HG03442 (cell line): ENCODE measurements at regions not wholly inside any gene's neighbourhood (a gene's known extent, or its start where the extent isn't known, plus 50 kb on each side); places are given as distances from the start of the nearest gene placed in this dataset.
"Not testable (repeated sequence)": the region's sequence is repeated elsewhere in the genome, so short reads cannot be mapped to it uniquely, and the experiment has no call there.

Experiments used
- ATAC-seq: cut with Tn5 transposase; IDR thresholded peaks from one replicate; pipeline ENCODE4 v1.9.1; 2021; ENCODE audit warnings: mild to moderate bottlenecking, moderate library complexity; ENCODE audit not compliant: unreplicated experiment

DNA sequence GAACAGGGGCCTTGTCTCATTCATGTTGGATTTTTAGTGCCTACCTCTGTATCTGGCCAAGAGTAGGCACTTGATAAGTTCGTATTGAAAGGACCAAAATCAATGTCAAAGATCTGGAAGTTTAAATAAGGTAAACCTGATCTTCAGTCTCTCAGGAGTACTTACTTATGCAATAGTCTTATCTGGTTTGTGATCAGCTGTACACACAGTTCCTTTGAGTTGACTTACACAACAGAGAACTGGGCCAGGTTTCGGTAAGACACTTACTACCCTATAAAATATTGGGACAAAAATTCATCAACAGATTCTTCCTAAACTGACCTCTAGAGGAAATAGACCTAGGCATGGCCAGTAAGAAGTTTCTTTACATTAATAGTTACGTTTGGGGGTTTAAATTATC, 113.6 kb upstream of the NXPH2 start:
- ATAC-seq, result no peak

DNA sequence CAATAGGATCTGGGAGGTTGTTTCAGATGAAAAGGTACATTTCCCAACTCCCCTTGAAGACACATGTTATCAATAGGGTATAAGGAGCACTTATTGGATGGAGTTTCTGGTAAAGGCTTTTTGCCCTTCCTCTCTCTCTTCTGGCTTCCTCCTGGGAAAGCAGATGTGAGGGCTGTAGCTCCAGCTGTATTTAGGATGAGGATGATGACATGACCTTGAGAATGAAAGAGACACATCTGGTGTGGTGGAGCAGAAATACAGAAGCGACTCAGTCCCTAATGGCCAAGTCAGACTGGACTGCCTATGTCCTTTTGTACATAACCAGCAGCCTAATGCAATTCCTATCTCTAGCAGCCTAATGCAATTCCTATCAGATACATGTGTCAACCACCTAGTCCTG, 100.9 kb upstream of the NXPH2 start:
- ATAC-seq, result no peak

DNA sequence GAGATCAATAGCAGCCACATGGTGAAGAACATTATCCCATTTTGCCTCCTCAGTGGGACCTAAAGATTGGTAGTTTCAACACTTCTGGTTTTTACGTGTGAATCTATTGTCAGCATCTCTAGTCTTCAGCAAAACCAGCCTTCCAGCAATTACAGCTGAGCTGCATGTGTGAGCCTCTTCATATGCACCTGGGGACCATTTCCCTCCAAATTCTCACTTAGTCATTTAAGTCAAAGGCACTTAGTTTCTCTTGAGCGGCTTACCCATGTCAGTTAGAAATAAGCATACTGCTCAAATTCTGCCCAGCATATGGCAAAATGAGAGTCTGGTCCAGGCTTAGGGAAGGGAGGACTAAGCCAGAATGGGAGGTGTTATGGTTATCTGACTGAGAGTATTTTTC, 99.7 kb upstream of the NXPH2 start:
- ATAC-seq, result no peak

DNA sequence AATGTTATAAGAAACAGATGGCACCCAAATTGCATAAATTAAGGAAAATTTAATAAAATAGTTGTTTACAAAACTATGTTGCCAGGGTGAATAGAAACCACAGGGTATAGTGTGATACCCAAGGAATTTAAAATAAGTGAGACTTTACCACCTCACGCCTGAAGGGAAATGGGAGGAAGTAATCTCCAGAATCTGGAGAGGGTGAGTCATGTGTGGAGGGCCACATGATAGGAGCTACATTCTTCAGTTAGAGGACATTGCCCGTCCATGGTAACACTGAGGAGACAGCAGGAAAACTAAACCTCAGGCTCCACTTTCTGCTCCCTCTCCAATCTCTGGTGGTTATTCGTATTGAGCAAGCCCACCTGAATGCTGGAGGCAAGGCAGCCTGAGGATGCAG, 97.2 kb upstream of the NXPH2 start:
- no peak for ATAC-seq

DNA sequence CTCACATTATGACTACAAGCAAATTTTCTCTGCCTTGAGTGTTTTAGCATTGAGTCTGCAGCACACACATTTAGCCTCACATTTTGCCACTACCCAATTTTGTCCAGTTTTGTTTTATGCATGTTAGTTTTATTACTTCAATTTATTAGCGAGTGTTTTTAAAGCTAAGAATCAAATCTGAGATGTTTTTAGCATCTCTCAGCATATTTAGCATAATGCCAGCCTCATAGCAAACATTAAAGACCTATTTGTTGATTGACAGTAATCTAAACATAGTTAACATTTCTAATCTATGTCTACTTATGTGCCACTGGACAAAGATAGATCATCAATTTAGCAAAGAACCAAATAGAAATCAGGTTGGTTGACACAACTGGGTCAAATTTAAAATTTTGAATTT, 94.1 kb upstream of the NXPH2 start:
- ATAC-seq, result no peak

DNA sequence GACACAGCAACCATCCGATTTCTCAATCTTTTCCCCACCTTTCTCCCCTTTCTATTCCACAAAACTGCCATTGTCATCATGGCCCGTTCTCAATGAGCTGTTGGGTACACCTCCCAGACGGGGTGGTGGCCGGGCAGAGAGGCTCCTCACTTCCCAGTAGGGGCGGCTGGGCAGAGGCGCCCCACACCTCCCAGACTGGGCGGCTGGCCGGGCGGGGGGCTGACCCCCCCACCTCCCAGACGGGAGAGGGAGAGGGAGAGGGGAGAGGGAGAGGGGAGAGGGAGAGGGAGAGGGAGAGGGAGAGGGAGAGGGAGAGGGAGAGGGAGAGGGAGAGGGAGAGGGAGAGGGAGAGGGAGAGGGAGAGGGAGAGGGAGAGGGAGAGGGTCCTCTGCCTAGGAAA, 91.9 kb upstream of the NXPH2 start:
- ATAC-seq, result not testable (repeated sequence)

DNA sequence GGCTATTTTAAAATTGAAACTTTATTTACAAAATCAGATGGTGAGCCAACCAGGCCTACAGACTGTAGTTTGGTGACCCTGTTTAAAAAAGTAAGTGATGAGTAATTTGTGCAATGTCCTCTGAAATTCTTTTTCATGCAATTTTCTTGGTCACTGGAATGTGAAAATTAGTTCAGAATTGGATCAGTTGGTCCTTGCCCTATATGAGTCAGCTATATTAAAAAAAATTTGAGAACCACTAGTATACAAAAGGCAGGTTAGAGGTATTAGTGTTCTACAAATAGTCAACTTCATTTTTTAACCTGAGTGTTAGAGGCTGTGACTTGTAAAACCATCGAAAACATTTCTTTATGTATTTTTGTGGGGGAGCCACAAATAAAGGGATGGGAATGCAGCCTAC, 91.1 kb upstream of the NXPH2 start:
- ATAC-seq, result no peak

DNA sequence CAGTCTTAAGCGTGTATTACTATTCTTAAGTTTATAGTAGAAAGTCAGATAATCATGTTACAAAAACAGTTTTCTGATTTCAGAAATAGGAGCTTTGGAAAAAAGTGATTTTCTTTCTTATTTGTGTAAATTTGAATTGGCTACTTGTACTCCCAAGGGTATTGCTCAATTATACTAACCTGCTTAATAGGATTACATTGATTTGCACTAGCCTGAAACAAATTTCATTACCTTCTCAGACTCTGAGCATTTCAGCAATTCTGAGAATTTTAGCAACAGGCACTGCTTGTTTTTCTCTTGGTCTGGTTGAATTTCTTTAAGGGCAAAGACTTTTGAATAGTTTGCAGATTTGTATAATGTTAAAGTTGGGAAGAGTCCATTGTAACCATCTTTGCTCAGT, 87.2 kb upstream of the NXPH2 start:
- no peak for ATAC-seq

DNA sequence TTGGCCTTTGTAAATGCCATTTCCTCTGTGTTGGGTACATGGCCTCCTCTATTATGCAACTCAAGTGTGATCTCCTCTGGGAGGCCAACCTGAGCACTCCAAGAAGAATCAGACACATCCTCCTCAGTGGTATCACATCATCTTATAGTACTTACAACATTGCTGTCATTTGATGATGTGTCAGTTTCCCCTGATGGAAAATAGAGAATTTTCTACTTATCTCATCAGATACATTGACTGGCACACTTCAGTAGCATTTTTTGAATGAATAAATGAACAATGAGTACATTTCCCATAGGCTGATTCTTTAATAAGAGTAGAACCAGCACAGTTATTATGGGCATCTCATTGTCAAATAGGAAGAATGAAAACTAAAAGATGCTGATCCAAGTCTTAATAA, 86.6 kb upstream of the NXPH2 start:
- ATAC-seq, result no peak

DNA sequence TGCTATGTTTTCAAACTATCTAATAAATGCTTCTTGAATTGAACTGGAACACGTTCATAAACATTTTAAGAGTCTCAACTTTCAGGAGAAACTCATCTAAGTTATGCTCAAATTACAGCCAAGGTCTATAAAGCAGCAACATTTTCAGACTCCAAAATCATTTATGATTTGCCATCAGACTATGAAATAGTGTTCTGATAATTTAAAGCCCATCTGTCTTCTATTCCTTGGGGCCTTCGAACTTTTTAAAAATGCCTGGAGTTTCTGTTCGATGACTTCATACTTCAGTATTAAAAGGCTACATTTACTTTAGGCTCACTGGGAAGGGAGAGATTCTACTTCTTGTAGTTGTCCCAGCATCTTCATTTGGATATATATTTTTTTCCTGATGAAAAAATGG, 73.6 kb upstream of the NXPH2 start:
- no peak for ATAC-seq

DNA sequence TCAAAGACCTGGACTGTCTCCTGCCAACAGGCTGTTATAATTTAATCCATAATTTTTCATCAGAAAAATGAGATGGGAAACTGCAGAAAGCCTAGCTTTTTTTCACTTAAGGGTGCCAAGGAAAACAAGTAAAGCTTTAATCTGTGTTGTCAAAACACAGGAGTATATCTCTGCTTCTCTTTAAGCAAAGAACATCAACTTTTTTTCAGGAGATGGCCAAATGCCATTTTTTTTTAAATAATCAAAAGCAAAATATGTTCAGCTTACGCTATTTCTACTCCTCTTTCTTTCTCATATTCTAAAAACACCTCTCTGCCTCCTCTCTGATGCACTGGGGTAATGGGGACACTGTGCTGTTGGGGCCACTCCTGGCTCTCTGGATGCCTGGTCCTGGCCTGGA, 73.1 kb upstream of the NXPH2 start:
- ATAC-seq, result no peak

DNA sequence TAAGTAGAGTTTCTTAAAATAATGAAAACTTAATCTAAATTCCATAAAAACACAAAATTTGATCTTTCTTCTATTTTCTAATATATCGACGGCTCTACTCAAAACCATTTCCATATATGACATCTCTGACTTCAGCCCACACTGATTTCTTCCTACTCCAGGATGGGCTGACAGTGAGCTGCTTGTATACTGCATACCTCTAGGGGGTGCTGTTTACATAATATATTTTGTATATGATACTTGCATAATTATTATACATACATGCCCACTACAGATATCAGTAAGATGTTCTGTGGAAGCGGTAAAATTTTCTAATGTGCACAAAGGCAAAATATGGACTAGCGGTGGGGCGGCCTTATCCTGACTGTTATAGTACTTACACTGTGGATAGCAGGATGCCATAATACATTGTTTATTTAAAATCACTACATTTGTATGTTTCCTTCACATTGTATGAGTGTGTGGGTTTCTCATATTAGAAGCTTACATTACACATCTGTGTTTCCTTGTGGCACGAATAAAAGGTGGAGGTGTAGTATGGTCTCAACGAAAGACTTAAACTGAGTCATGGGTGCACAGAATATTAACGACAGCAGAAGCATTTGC, 66.1 kb upstream of the NXPH2 start:
- peak; percentile 91 for ATAC-seq

DNA sequence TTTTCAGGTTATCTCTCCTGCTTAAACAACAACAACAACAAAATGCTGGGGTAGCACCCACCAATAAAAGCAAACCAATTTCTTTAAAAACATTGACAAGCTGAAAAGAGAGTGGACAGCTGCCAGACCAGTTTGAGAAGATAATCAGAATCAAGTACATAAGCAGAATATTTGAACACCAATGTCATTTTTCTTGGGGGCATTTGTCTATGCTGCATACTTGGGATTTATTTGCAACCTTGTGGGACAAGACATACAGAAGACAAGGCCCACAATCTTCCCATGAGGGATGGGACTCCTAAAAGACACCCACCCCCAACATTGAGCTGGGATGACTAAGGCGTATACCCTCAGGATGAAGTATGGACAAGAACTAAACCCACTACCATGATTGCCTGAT, 62.2 kb upstream of the NXPH2 start:
- ATAC-seq, result no peak

DNA sequence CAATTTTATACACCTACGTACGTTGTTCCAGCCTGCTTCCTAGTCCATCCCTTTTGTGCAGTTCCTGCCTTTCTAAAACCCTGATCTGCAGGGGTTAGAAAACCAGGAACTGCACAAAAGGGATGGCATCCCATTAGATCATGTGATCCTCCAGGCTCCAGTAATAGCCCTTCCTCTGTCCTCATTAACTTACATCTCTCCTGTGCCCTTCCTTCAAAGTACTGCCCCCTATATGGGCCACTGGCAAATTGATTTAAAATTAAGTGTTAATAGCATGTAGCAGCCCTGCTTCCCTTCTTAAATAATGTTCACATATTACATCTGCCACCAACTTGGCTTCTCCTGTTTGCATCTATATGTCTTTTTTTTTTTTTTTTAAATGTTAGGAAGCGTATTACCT, 61.3 kb upstream of the NXPH2 start:
- no peak for ATAC-seq

DNA sequence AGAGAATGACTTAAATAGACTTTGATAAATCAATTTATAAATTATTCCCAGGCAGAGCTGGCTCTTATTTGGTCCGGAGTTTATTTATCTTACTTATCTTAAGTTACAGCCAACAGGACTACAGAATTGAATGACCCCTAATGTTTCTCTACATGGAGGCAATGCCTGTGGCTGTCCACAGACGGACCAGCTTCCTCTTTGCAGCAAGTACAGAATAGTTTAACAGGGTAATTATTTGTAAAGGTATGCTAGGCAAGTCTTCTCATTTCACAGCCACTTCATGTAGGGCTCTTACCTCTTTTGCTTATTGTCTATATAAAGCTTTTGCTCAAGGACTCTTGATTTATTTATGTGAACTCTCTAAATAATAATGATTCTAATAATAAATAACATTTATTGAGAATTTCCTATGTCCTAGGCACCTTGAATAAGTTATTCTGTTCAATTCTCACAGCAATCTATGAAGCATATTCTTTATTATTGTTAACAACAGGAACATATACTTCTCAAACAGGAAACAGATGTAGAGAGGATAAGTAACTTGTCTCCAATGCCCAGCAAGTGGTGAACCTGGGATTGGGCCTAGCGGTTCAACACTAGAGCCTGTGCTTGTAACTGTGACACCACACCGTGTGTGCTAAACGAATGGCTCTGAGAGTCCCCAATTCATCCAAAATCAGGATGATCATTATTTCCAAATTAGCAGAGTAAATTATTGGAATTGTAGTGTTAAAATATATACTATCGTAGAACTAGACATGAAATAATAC, 58.8 kb upstream of the NXPH2 start:
- no peak for ATAC-seq

DNA sequence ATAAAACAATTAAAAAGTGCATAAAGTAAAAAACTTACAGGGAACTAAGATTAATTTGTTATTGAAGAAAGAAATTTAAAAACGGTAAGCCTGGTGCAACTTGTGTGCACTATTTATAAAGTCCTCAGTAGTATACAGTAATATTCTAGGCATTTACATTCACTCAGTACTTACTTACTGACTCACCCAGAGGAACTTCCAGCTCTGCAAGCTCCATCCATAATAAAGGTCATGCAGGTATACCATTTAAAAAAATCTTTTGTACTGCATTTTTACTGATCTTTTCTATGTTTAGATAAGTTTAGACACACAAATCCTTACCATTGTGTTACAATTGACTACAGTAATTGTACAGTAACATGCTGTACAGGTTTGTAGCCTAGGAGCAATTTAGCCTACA, 51.5 kb upstream of the NXPH2 start:
- ATAC-seq, result no peak

DNA sequence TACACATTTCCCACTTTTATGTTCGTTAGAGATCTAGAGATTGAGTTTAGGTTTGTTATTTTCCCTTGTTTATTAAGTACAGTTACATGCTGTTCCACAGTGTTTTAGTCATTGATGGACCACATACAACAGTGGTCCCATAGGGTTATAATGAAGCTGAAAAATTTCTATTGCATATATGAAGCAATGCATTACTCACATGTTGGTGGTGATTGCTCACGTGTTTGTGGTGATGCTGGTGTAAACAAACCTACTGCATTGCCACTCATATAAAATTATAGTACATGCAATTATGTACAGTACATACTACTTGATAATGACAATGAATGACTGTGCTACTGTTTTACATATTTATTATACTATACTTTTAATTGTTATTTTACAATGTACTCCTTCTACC, 51.0 kb upstream of the NXPH2 start:
- ATAC-seq, result no peak

DNA sequence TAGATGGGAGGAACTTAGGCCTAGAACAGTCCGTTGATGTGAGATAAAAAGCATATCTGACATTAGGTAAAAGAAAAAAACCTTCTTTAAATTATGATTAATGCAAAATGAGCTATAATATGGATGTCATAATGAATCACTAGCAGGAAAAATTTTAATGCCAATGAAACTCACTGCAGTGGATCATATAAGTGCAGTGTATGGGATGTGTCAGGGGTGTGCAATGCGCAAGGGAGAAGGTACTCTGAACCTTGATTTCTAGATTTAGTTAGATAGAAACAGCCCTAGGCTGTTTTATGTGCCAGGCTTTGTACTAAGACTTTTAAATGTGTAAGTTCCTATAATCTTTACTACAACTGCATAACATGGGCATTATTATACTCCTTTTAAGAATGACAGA, 50.4 kb upstream of the NXPH2 start:
- no peak for ATAC-seq
